GM21619 (cell line): ENCODE measurements at regions not wholly inside any gene's neighbourhood (a gene's known extent, or its start where the extent isn't known, plus 50 kb on each side); places are given as distances from the start of the nearest gene placed in this dataset.
"Not testable (repeated sequence)": the region's sequence is repeated elsewhere in the genome, so short reads cannot be mapped to it uniquely, and the experiment has no call there.

Source experiments
- ATAC-seq: cut with Tn5 transposase; IDR thresholded peaks from one replicate; pipeline ENCODE4 v1.9.1; 2021; ENCODE audit not compliant: unreplicated experiment

DNA sequence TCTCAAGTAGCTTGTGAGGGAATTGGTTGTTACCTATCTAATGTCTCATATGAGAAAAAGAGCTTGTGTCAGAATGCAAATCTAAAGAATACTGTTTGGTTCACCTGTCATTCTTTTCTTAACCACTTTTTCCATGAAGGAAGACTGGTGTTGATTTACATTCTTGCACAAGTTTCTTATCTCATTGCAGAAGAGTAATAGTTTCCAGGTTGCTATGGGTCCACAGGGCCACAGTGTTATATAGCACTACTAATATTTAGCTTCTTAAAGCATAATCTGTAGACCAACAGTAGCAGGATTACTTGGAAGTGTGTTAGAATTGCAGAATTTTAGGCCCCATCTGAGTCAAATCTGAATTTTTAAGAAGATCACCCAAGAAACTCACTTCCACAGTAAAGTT lies 697.5 kb downstream of the GBE1 start:
- ATAC-seq = no peak

DNA sequence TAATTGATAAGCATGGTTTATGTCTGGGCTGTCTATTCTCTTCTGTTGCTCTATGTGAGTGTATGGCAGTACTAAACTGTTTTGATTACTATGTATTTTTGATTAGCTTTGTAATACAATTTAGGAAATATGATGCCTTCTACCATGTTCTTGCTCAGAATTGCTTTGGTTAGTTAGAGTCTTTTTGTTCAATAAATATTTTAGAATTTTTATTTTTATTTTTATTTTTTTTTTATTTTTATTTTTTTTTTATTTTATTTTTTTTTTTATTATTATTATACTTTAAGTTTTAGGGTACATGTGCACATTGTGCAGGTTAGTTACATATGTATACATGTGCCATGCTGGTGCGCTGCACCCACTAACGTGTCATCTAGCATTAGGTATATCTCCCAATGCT lies 710.3 kb downstream of the GBE1 start:
- ATAC-seq = not testable (repeated sequence)

DNA sequence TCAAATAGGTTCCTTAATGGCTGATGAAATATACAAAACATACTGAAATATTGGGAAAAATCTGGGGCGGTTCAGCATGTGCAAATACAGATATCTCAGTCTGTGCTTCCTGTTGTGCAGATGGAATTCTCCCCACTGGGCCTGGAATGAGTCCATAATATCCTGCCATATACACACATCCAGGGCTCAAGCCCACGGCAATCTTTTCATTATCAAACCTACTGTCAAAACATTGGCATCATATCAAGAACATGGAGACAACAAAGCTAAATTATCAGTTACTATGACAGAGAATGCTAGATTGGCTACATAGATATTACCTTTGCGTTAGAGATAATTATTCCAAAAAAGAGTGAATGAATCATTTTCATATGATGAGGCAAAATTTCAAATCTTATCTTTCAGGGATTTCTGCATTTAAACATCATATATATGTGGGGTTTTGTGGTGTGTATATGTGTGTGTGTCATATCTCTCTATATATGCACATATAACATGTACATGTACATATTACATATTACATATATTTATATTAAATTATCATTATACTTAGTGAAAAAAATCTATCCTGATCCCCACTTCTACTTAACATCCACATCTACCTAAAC lies 713.3 kb downstream of the GBE1 start:
- no peak for ATAC-seq

DNA sequence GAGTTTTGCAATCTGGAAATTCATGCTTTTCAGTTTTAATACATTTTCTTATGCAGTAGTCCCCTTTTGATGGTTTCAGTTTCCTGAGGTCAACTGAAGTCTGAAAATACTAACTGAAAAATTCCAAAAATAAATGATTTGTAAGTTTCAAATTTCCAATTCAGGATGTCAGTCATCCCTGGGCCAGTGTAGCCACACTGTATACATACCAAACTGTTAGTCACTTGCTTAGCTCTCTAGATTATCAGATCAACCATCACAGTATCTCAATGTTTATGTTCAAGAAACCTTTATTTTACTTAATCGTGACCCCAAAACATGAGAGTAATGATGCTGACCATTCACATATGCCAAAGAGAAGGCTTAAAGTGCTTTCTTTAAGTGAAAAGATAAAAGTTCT lies 715.5 kb downstream of the GBE1 start:
- ATAC-seq = no peak

DNA sequence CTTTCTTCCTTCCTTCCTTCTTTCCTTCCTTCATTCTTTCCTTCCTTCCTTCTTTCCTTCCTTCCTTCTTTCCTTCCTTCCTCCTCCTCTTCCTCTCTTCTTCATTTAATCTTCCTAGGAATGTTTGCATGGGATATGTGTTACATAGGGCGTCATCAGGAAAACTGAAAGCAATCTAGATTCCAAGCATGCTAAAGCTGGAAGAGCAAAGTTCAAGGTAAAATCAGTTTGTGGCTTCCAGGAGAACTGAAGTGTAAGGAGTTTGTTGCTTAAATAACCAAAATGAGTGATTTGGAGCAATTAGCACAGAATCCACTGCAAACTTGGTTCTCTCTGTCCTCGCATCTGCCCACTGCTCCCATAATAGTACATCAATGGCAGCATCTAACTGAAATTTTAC lies 716.2 kb downstream of the GBE1 start:
- ATAC-seq = no peak

DNA sequence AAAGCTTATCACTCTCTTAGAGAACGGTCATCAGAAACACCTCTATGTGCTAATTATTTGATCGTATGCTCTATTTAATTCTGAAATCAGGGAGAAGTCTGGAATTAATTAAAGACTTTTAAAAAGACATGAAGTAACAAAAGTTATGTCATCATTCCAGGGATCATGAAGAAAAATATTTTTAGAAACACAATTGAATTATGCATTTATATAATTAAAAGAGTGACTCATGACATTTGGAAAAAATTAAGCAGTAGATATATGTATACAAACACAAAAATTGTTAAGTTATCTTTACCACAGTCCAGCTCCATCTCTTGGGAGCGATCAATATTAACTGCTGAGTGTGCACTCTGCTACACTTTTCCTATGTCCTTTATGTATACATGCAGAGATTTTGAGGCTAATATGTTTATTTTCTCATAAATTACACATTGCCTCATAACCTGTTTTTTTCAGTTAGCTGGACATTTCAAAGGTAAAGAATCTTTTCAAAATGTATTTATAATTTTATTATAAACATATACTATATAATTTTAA lies 717.7 kb downstream of the GBE1 start:
- ATAC-seq = no peak

DNA sequence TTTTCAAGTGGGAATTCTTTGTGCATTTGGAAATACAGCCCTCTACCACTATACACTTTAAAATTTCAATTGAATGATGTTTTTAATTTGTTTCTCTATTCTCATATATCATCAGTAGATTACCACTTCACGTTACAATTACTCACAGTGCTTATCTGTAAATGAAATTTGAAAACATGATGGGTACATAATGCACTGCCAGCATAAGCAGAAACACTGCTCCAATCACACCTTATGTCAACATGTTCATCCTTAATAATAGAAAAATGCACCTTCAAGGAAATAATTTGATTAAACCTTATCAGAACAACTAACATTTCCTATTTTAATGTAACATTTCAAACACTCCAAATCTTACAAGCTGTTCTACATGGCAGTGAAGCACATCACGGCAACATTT lies 718.4 kb downstream of the GBE1 start:
- ATAC-seq = no peak

DNA sequence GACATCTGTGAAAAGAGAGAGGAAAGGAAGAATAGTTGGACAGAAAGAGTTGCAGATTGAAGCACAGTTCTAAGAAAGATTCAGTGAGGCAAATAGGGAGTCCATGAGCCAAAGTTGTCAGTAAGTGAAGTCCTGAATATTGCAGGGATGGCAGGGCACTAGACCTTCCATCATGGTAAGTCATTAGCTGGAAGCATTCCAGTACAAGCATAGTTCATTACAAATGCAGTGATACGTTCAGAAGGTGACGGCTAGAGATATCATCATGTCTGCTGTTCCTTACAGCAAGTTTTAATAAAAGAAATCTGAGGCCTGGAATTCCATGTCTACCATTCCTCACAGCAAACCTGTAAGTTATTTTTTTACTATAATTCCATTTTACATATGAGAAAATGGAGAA lies 720.1 kb downstream of the GBE1 start:
- no peak for ATAC-seq

DNA sequence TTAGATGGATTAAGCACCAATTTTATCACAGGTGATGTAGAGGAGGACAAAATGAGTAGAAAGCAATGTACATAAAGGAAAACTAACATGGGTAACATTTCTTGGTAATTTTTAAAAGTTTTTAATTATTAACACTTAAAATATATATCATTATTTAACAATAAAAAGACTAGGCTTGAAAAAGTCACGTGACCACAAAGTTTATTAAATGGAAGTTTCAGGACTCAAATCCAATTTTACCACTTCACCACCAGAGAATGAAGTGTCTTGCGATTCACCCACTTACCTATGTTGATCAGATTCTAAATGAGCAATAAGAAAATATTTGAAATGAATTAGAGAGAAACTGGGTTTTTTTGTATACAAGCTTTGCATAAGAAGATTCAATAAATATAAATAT lies 721.3 kb downstream of the GBE1 start:
- no peak for ATAC-seq

DNA sequence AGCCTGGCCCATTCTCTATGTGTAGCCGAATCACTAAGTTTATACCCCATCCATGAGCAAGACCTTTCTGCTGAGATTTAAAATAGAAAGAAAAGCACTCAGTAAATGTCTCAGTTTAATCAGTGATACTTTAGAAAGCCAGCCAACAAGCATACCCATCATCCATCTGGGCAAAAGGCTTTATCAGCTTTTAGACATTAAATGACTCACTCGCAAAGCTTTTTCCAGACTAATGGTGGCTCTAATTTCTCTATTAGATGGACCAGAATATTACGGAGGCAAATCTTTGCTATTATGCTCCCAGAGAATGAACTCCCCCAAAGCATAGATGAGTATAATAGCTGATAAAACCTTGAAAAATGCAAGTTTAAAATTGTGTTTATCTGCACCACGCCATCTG lies 727.8 kb downstream of the GBE1 start:
- no peak for ATAC-seq

DNA sequence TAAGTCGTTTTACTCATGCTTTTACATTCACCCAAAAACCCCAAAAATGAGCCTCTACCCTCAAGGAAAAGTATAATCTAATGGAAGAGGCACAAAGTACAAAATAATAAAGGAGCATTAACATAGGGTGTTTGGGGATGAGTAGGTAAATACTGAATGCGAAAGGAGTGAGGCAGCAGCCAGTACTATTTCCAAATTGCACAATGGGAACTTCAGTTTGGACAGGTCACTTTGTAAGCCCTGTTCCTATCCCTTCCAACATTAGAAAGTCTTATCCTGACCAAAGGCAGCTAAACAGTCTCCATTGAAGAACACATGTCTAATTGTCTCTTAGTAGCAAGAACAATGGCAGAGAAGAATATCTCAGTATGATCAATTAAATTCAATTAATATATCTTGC lies 728.3 kb downstream of the GBE1 start:
- no peak for ATAC-seq

DNA sequence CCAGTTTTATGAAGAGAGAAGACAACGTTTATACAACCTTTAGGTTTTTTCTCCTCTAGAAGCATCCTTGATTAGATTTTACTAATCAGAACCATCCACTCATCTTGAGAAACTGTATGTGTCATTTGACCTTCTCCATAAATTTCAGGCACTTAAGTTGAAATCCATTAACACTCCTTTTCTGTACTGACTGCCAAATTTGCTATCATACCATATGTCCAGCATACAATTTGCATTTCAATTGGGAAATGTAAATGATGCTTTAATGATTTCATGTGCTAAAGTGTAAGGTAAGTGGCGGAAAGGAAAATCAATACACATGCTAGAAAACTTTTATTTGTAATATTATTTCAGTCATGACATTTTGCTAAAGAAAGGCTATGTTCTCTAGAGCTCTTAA lies 731.6 kb downstream of the GBE1 start:
- ATAC-seq = no peak

DNA sequence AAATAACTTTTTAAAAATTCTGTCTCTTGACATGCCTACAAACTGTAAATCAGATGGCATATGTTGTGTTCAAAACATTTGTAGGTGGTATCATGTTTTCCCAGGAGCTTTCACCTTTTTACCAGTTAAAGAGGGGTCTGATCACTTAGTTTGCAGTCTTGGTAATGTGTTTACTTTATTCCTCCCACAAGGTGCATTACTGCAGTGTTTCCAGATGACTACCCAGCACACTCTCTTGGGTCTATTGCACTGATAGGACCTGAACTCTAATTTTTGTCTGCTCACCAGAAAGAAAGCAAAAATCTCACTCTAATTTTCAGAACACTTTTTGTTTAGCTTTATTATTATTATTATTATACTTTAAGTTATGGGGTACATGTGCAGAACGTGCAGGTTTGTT lies 734.1 kb downstream of the GBE1 start:
- ATAC-seq = no peak

DNA sequence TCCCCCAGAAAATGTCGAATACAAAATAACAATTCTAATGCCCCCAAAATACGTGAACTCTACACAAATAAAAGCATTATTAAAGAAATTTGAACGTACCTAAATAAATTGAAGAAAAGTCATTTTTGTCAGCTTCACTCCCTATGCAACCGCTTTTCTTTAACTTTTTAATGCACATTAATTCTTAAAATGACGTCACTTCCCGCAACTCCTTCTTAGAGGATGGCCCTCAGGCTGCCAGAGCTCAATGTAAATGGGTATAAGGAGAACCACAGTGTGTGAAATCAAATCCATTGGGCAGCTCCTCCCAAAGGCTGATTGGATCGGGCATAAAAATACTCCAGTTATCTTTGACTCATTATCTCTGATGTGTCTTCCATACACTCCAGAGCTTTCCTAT lies 736.9 kb downstream of the GBE1 start:
- no peak for ATAC-seq

DNA sequence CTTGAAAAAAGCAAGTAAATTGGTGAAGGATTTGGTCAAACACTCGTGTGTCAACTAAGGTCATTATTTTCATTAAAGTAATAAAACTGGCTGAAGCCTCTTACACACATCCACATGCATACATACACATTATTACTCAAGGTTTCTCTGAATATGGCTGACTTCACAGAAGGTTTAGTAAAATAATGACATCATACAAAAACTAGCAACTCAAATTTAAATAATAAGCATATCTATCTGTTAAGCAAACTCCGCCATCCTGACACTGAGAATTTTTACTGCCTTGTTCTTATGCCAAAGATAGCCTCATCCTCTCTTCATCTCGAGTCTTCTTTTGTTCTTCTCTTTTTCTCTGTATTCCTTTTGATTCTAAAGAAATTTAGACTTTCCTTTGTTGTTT lies 739.1 kb downstream of the GBE1 start:
- no peak for ATAC-seq

DNA sequence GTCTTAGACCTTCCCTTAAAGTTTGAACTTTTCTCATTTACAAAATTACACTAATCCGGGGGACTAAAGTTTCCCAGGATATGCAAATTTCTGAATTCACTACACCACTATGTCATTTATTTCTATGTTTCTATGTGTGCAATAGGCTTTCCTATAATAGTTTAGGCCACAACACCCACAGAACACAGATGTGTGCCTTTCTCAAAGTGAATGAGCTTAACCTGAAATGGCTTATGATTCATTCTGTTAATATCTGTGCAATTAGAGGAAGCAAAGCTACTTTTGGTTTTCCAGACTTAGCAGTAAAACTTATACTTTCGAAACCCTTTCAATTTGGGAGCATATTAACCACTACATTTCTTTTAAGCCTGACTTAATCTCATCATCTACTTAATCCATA lies 748.1 kb downstream of the GBE1 start:
- ATAC-seq = no peak

DNA sequence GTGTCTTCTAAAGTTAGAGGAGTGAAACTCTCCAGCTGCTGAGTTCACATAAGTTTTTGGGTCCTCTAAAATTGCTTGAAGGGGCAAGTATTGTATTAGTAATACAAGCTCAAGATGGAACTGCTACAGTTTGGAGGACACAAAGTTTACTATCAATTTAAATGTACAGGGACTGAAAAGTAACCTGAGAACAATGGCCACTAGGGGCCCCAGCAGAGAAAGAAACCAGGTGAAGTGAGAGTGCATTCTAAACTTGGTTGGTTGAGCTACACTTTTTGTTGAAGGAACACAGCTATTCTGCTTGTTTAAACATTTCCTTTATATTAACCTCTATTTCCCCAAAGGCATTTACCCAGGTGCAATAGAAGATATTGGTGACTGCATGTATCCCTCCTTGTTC lies 755.5 kb downstream of the GBE1 start:
- no peak for ATAC-seq

DNA sequence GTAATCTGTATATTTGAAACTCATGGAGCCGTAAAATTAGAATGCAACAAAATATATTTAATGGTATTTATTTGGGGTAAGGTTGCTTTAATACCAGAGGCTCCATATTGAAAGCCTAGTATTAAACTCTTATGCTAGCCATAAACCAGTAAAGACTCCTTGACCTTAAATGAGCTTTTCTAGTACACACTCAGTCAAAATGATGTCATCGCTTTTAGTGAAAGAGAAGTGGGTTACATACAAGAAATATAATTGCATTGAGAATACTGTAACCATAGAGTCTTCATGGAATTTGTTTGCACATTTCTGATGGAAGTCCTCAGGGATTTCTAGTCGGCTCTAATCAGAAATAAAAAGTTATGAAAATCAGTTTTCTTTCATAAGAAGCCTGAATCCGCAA lies 757.6 kb downstream of the GBE1 start:
- no peak for ATAC-seq

DNA sequence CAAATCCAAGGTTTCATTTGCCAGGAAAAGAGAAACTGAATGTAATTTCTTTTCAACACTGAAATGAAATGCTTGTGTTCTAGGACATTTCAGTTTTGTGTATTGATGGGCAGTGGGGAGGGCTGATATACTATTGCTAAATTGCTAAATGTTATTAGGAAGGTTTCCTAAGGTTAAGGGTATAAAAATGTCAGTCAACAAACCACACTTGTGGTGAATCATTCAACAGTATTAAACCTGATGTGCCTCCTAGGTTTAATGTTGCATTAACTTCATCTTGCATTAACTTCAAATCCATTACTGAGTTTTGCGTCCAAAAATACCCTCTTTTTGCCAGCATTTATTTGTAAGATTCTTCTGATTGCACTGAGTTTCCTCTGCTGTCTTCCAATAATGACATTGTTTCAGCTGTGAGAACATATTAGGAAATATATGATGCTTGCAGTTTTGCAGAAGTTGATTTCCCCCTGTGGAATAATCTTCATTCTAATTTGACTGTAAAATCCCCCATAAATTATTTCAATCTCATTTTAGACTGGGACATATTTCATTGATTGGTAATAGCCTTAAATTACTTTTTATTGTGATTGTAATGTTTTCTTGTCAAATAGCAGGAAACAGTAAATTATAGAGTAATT lies 758.3 kb downstream of the GBE1 start:
- ATAC-seq = no peak

DNA sequence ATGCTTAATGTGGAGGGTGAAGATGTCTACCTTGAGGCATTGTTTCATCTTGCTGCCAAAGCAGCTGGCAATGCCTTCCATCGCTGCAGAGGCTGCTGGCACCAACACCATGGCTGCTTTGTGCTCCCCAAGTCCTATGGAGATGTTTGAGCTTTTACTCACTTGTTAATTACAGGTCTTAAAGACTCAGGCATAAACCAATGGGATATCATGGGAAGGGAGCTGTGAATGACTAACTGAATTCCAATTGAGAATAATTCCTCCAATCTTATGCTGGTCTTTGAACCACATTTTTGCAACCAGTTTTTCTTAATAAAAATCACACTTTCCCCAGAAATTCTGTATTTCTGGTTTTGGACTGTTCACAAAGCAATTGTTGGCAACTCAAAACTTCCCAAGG lies 762.0 kb downstream of the GBE1 start:
- ATAC-seq = no peak

DNA sequence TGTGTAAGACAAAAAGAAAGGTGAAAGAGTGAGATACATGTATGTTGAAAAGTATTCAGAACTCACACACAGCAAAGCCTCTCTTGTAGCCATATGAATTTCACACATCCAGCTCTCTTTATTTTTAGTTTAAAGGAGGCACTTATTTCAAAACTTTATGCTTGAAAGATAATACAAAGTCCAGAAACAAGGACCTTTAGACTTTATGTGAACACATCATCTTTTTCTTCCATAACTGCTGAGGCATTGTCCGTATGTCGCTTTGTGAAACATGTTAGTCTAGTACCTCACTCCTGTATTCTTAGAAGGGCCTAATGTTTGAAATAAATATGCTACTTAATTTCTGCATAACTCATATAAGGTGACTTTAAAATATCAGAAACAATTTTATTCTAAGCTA lies 763.4 kb downstream of the GBE1 start:
- ATAC-seq = no peak

DNA sequence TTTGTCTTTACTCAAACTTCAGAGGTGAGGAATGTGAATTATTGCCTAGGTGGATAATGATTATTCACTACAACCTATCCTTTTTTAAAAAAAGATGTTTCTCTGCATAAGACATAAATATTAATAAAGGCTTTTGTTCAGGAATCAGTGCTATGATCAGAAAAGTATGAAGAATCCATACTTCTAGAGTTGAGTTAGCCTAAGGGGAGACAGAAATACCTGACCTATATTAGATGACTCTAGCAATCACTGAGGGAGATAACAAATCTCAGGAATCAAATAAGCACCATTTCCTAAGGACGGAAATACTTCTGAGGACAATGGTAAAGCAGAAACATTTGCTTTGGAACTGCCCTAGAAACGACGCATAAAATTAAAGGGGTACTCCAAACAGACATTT lies 763.8 kb downstream of the GBE1 start:
- ATAC-seq = no peak

DNA sequence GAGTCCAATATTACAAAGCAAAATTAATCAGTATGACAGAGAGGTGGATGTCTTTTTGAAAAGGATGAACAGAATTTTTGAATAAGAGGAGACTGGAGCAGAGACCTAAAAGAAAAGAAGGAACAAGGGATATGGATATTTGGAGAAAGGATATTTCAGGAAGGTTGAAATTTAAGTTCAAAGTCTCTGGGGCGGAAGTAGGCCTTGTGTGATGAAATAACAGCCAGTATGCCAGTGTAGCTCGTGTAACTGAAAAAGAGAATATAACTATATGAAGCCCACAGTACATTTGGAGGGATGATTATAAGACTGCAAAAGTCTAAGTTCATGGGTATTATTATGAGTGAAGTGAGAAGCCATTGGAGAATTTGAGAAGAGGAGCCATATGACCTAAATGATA lies 766.7 kb downstream of the GBE1 start:
- no peak for ATAC-seq
